Left kidney (tissue), 1 donor: ENCODE measurements at regions not wholly inside any gene's neighbourhood (a gene's known extent, or its start where the extent isn't known, plus 50 kb on each side); places are given as distances from the start of the nearest gene placed in this dataset.

Experiments
- DNase-seq: peaks from one replicate; pipeline ENCODE4 v3.0.0-alpha.2; 2013

GRCh38 chrX:39442332-39442731 lies 641.1 kb downstream of the MID1IP1 start:
- no peak for DNase-seq

GRCh38 chrX:39443240-39443639 lies 642.0 kb downstream of the MID1IP1 start:
- no peak for DNase-seq

GRCh38 chrX:39445336-39445735 lies 644.1 kb downstream of the MID1IP1 start:
- DNase-seq: no peak

GRCh38 chrX:39449352-39449751 lies 648.1 kb downstream of the MID1IP1 start:
- DNase-seq: no peak

GRCh38 chrX:39450234-39450977 lies 647.4 kb downstream of the BCOR start:
- DNase-seq: no peak

- DNase-seq: no peak
Measured at GRCh38 chrX:39451046-39451445, 646.7 kb downstream of the BCOR start.

GRCh38 chrX:39452401-39452800 lies 645.4 kb downstream of the BCOR start:
- no peak for DNase-seq

GRCh38 chrX:39453889-39454621 lies 643.7 kb downstream of the BCOR start:
- DNase-seq: no peak

- DNase-seq: no peak
Measured at GRCh38 chrX:39456894-39457604, 640.7 kb downstream of the BCOR start.

GRCh38 chrX:39458779-39459178 lies 639.0 kb downstream of the BCOR start:
- no peak for DNase-seq

GRCh38 chrX:39459204-39459603 lies 638.6 kb downstream of the BCOR start:
- no peak for DNase-seq

- DNase-seq: no peak
Measured at GRCh38 chrX:39459952-39460351, 637.8 kb downstream of the BCOR start.

- no peak for DNase-seq
Measured at GRCh38 chrX:39460499-39460898, 637.3 kb downstream of the BCOR start.

GRCh38 chrX:39462835-39463234 lies 634.9 kb downstream of the BCOR start:
- no peak for DNase-seq

- DNase-seq: no peak
Measured at GRCh38 chrX:39464253-39464652, 633.5 kb downstream of the BCOR start.

- no peak for DNase-seq
Measured at GRCh38 chrX:39465467-39465866, 632.3 kb downstream of the BCOR start.

- no peak for DNase-seq
Measured at GRCh38 chrX:39465906-39466305, 631.9 kb downstream of the BCOR start.

- no peak for DNase-seq
Measured at GRCh38 chrX:39469126-39469525, 628.6 kb downstream of the BCOR start.

GRCh38 chrX:39470588-39471407 lies 627.0 kb downstream of the BCOR start:
- DNase-seq: no peak

GRCh38 chrX:39472161-39472560 lies 625.6 kb downstream of the BCOR start:
- no peak for DNase-seq

- no peak for DNase-seq
Measured at GRCh38 chrX:39473812-39474211, 623.9 kb downstream of the BCOR start.

- DNase-seq: no peak
Measured at GRCh38 chrX:39475372-39475771, 622.4 kb downstream of the BCOR start.
